Astrocyte (in vitro differentiated cells and primary cell): ENCODE measurements at regions not wholly inside any gene's neighbourhood (a gene's known extent, or its start where the extent isn't known, plus 50 kb on each side); places are given as distances from the start of the nearest gene placed in this dataset.

Experiments
- DNase-seq: peaks from one replicate; pipeline ENCODE4 v3.0.0-alpha.2; 2010; ENCODE audit warnings: low read depth
- FAIRE-seq: peaks from 2 replicates; lab custom pipeline; 2011; peaks lifted over from hg19 to GRCh38; lab: Jason Lieb, UNC
- H2AFZ ChIP-seq: 2 replicates; pipeline ENCODE4 v1.6.0; 2012; ENCODE audit warnings: low read depth, low read length, inconsistent platforms
- H3K27ac ChIP-seq: 2 replicates; pipeline ENCODE4 v1.5.1; 2011; ENCODE audit warnings: low read depth, low read length, inconsistent platforms
- H3K27me3 ChIP-seq: 2 replicates; pipeline ENCODE4 v1.6.0; 2011; ENCODE audit warnings: low read length, inconsistent platforms; ENCODE audit not compliant: insufficient read depth
- H3K36me3 ChIP-seq: 2 replicates; pipeline ENCODE4 v1.5.1; 2011; ENCODE audit warnings: low read length, inconsistent platforms; ENCODE audit not compliant: insufficient read depth
- H3K4me1 ChIP-seq: 2 replicates; pipeline ENCODE4 v1.5.1; 2011; ENCODE audit warnings: low read length, inconsistent platforms; ENCODE audit not compliant: insufficient read depth
- H3K4me2 ChIP-seq: 2 replicates; pipeline ENCODE4 v1.6.0; 2012; ENCODE audit warnings: low read length, inconsistent platforms
- H3K4me3 ChIP-seq: 2 replicates; pipeline ENCODE4 v1.5.1; 2011; ENCODE audit warnings: low read depth, mild to moderate bottlenecking, low read length, inconsistent platforms; ENCODE audit not compliant: insufficient read depth
- H3K79me2 ChIP-seq: 2 replicates; pipeline ENCODE4 v1.6.0; 2012; ENCODE audit warnings: mild to moderate bottlenecking, low read length, inconsistent platforms; ENCODE audit not compliant: insufficient read depth
- H3K9ac ChIP-seq: 2 replicates; pipeline ENCODE4 v1.6.0; 2012; ENCODE audit warnings: mild to moderate bottlenecking, low read length, inconsistent platforms
- H3K9me3 ChIP-seq: 2 replicates; pipeline ENCODE4 v1.5.1; 2012; ENCODE audit warnings: low read depth, mild to moderate bottlenecking, low read length, inconsistent platforms; ENCODE audit not compliant: insufficient read depth
- H4K20me1 ChIP-seq: 2 replicates; pipeline ENCODE4 v1.6.0; 2012; ENCODE audit warnings: low read length, inconsistent platforms; ENCODE audit not compliant: insufficient read depth
- H3K27ac Mint-ChIP-seq: one replicate; pipeline ENCODE4 v1.8.0; 2021; ENCODE audit warnings: mild to moderate bottlenecking, mixed read lengths; ENCODE audit not compliant: unreplicated experiment
- H3K27me3 Mint-ChIP-seq: one replicate; pipeline ENCODE4 v1.8.0; 2021; ENCODE audit warnings: low read depth, mixed read lengths; ENCODE audit not compliant: unreplicated experiment
- H3K36me3 Mint-ChIP-seq: one replicate; pipeline ENCODE4 v1.8.0; 2021; ENCODE audit warnings: low read depth, mixed read lengths; ENCODE audit not compliant: unreplicated experiment
- H3K4me1 Mint-ChIP-seq: one replicate; pipeline ENCODE4 v1.8.0; 2021; ENCODE audit warnings: low read depth, mixed read lengths; ENCODE audit not compliant: unreplicated experiment
- H3K4me3 Mint-ChIP-seq: one replicate; pipeline ENCODE4 v1.8.0; 2021; ENCODE audit warnings: mild to moderate bottlenecking, moderate library complexity, mixed read lengths; ENCODE audit not compliant: unreplicated experiment
- H3K9me3 Mint-ChIP-seq: one replicate; pipeline ENCODE4 v1.8.0; 2021; ENCODE audit warnings: mild to moderate bottlenecking, mixed read lengths; ENCODE audit not compliant: unreplicated experiment
- EZH2 ChIP-seq: IDR thresholded peaks from 2 replicates; pipeline ENCODE4 v1.6.1; 2012; ENCODE audit warnings: mild to moderate bottlenecking, low read length, inconsistent platforms; ENCODE audit not compliant: insufficient read depth
- TF ChIP-seq, protein P1 (sequence below): IDR thresholded peaks from 2 replicates; pipeline ENCODE4 v1.5.1; 2011; ENCODE audit warnings: low read depth, mild to moderate bottlenecking, inconsistent platforms, low read length, moderate library complexity; ENCODE audit not compliant: insufficient read depth

DNA sequence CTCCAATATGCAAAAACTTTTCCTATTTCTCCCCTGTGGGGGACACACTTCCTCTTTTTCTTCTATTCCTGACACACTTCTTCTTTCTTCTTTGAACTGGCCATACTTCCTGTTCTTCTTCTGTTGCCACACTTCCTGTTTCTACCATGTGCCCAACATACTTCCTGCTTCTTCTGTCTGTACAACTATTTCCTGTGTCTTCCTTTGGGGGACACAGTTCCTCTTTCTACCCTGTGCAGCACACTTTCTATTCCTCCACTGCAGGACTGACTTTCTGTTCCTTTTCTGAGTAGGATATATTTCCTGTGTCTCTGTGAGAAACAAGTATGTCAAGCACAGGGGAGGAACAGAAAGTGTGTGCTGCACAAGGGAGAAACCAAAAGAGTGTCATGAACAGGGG is 794.7 kb downstream of the CDY2B start:
- DNase-seq (no peak), FAIRE-seq (no peak)
- H3K27ac ChIP-seq, result no peak overlapping the region
- no peaks in the 10 kb centered on the region for H3K79me2 ChIP-seq
- H3K9me3 ChIP-seq, result no peaks in the 10 kb centered on the region
- H3K4me1 ChIP-seq, result no peaks in the 10 kb centered on the region
- no peaks in the 10 kb centered on the region for H3K4me1 Mint-ChIP-seq
- no peaks in the 10 kb centered on the region for H3K27me3 ChIP-seq
- H4K20me1 ChIP-seq, result no peaks in the 10 kb centered on the region
- peaks cover 2% of the 10 kb centered on the region for H3K27me3 Mint-ChIP-seq
- no peak overlapping the region for H3K4me2 ChIP-seq
- H2AFZ ChIP-seq, result no peak overlapping the region
- TF ChIP-seq, protein P1, sequence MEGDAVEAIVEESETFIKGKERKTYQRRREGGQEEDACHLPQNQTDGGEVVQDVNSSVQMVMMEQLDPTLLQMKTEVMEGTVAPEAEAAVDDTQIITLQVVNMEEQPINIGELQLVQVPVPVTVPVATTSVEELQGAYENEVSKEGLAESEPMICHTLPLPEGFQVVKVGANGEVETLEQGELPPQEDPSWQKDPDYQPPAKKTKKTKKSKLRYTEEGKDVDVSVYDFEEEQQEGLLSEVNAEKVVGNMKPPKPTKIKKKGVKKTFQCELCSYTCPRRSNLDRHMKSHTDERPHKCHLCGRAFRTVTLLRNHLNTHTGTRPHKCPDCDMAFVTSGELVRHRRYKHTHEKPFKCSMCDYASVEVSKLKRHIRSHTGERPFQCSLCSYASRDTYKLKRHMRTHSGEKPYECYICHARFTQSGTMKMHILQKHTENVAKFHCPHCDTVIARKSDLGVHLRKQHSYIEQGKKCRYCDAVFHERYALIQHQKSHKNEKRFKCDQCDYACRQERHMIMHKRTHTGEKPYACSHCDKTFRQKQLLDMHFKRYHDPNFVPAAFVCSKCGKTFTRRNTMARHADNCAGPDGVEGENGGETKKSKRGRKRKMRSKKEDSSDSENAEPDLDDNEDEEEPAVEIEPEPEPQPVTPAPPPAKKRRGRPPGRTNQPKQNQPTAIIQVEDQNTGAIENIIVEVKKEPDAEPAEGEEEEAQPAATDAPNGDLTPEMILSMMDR, result no peak
- no peak for TF ChIP-seq EZH2
- no peak overlapping the region for H3K4me3 ChIP-seq
- H3K36me3 Mint-ChIP-seq, result no peaks in the 10 kb centered on the region
- H3K9ac ChIP-seq, result no peak overlapping the region
- no peaks in the 10 kb centered on the region for H3K9me3 Mint-ChIP-seq
- H3K27ac Mint-ChIP-seq, result no peak overlapping the region
- H3K4me3 Mint-ChIP-seq, result no peak overlapping the region
- H3K36me3 ChIP-seq, result no peaks in the 10 kb centered on the region

DNA sequence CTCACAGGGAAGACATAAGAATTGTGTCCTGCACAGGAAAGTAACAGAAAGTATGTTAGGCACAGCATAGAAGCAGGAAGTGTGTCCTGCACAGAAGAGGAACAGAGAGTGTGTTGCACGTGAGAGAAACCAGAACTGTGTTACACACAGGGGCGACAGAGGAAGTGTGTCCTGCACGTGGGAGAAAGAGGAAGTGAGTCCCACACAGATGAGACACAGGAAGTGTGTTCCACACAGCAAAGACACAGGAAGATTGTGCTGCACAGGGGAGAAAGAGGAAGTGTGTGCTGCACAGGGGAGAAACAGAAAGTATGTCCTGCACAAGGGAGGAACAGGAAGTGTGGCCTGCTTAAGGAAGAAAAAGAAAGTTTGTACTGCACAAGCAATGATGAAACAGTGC is 800.1 kb downstream of the CDY2B start:
- Histone ChIP-seq H2AFZ (no peak overlapping the region), H3K9me3 (no peaks in the 10 kb centered on the region), H3K27me3 (no peaks in the 10 kb centered on the region), H3K36me3 (no peaks in the 10 kb centered on the region), H3K4me2 (no peak overlapping the region), H3K4me1 (no peaks in the 10 kb centered on the region), H3K79me2 (no peaks in the 10 kb centered on the region), H3K27ac (no peak overlapping the region), H4K20me1 (no peaks in the 10 kb centered on the region), H3K9ac (no peak overlapping the region), H3K4me3 (no peak overlapping the region)
- Mint-ChIP-seq H3K27me3 (no peaks in the 10 kb centered on the region), H3K36me3 (no peaks in the 10 kb centered on the region), H3K4me1 (no peaks in the 10 kb centered on the region), H3K9me3 (peaks cover 8% of the 10 kb centered on the region), H3K4me3 (no peak overlapping the region), H3K27ac (no peak overlapping the region)
- no peak for TF ChIP-seq EZH2
- TF ChIP-seq, protein P1, result no peak
- FAIRE-seq, result no peak
- no peak for DNase-seq

DNA sequence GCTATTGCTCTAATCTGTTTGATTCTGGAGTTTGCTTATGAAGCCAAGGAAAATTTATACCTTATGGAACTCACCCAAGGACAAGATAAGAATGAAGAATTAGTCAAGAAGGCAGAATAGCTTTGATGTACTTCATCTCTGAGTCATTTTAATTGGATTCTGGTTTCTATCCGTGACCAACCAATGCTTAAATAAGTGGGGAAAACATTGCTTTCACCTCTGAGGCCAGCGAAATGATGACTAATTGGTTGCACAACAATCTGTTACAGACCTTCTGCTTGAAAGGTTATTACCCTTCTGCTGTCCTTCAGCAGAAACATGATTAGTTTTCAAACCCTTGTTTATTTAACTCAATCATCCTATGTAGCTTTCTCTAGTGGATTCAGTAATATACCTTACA is 812.7 kb downstream of the CDY2B start:
- Histone ChIP-seq H2AFZ (no peak overlapping the region), H3K9ac (no peak overlapping the region), H4K20me1 (no peaks in the 10 kb centered on the region), H3K27ac (no peak overlapping the region), H3K4me1 (no peaks in the 10 kb centered on the region), H3K4me2 (no peak overlapping the region), H3K4me3 (no peak overlapping the region), H3K9me3 (no peaks in the 10 kb centered on the region), H3K36me3 (no peaks in the 10 kb centered on the region), H3K27me3 (no peaks in the 10 kb centered on the region), H3K79me2 (no peaks in the 10 kb centered on the region)
- DNase-seq, result no peak
- H3K4me1 Mint-ChIP-seq, result peaks cover 4% of the 10 kb centered on the region
- no peak overlapping the region for H3K27ac Mint-ChIP-seq
- TF ChIP-seq, protein P1, result no peak
- TF ChIP-seq EZH2, result no peak
- no peaks in the 10 kb centered on the region for H3K27me3 Mint-ChIP-seq
- H3K36me3 Mint-ChIP-seq, result no peaks in the 10 kb centered on the region
- peaks cover 2% of the 10 kb centered on the region for H3K9me3 Mint-ChIP-seq
- no peak overlapping the region for H3K4me3 Mint-ChIP-seq
- no peak for FAIRE-seq
